NCI-H524 treated with DMSO at 0.1 percent for 48 hours (cell line): ENCODE measurements at regions not wholly inside any gene's neighbourhood (a gene's known extent, or its start where the extent isn't known, plus 50 kb on each side); places are given as distances from the start of the nearest gene placed in this dataset.

Source experiments
- DNase-seq: peaks from one replicate; lab custom pipeline; 2025; lab: John Stamatoyannopoulos, UW

DNA sequence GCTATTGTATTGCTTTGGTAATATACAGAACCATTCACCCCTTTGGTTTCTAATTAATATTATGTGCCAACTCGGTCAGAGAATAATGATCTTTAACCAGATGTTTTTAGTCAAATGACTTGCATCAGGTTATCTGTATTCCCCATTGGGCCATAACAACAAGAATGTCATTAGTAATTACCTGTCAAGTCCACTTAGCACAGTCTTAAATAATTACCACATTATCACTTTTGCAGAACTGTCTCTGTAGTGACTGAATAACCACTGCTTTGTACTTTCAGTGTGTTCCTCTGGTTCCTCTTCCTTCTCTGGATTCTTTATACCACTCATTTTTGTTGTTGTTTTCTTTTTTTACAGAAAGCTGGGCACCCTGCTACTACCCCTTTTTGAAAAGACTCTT, 257.7 kb upstream of the SPOCK3 start:
- DNase-seq, result no peak

- no peak for DNase-seq
Observed at GRCh38 chr4:167509551-167509950, 275.3 kb upstream of the SPOCK3 start.

DNA sequence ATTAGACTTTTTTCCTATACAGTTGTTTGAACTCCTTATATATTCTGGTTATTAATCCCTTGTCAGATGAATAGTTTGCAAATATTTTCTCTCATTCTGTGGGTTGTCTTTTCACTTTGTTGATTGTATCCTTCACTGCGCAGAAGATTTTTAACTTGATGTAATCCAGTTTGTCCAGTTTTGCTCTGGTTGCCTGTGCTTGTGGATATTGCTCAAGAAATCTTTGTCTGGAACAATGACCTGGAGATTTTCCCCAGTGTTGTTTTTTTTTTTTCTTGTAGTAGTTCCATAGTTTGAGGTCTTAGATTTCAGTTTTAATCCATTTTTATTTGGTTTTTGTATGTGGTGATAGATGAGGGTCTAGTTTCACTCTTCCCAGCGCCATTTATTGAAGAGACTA, 289.8 kb upstream of the SPOCK3 start:
- no peak for DNase-seq

- no peak for DNase-seq
Observed at GRCh38 chr4:167537761-167538160, 303.5 kb upstream of the SPOCK3 start.

DNA sequence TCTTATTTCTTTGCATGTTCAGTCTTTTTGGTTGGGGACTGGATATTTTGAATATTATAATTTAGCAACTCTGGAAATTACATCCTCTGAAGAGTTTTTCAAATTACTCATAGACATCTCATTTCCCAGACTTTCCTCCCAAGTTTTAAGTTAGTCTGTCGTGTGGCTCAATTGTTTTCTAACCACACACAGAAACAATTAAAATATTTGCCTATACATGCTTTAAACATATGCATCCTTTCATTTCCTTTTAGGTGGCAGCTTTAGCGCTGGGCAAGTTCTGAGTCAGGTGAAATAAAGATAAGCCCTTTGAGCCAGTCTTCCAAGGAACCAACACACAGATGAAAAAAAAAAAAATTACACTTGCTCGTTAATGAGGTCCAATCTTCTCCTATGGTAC, 307.0 kb upstream of the SPOCK3 start:
- no peak for DNase-seq

DNA sequence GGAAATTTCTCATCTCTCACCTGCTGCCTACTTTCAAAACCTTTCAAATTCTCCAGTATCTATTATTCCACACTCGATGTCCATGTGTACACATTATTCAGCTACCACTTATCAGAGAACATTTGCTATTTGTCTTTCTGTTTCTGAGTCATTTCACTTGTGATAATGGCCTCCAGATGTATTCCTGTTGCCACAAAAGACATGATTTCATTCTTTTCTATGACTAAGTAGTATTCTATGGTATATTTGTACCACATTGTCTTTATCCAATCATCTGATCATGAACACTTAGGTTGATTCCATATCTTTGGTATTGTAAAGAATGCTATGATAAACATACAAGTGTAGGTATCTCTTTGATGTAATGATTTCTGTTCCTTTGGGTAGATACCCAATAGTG, 310.1 kb upstream of the SPOCK3 start:
- DNase-seq, result no peak

- no peak for DNase-seq
Observed at GRCh38 chr4:167550021-167550420, 315.7 kb upstream of the SPOCK3 start.

DNA sequence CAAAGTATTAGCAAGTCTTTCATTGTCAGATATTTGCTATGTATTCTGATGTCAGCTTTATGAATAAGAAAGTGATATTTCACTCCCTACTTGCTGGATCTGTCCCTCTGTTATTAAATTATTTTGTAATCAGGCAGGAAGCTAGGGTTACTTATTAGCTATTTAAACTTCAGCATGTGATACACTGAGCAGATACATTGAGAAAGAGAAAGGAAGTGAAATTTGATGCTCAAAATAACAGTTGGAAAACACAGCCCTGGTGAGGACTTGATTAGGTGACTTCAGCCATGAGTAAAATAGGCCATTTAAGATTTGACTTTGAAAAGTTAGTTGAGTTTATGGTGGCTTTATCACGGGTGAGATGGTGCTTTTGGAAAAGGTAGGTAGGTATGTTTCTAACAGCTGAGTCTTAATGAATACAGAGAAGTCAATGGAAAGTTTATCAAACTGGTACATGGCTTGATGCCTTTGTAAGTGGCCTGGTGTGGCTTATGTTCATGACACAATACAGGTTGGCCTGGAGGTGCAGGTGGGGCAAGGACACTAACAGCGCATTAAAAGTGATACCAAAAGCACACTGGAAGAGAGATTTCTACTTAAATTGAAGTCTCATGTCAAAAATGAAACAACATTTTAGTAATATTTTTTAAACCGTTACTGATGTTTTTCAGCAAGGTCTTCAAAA, 321.2 kb upstream of the SPOCK3 start:
- no peak for DNase-seq

GRCh38 chr4:167578906-167579305, 344.6 kb upstream of the SPOCK3 start:
- DNase-seq, result no peak

DNA sequence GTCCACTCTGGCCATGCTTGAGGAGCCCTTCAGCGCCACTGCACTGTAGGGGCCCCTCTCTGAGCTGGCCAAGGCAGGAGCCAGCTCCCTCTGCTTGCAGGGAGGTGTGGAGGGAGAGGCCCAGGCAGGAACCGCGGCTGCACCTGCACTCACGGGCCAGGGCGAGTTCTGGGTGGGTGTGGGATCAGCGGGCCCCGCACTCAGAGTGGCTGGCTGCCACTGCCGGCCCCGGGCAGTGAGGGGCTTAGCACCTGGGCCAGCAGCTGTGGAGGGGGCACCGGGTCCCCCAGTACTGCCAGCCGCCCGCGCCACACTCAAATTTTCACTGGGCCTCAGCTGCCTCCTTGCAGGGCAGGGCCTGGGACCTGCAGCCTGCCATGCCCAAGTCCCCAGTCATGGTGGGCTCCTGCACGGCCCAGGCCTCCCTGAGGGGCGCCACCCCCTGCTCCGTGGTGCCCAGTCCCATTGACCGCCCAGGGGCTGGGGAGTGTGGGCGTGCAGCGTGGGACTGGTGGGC, 347.2 kb upstream of the SPOCK3 start:
- DNase-seq, result no peak

DNA sequence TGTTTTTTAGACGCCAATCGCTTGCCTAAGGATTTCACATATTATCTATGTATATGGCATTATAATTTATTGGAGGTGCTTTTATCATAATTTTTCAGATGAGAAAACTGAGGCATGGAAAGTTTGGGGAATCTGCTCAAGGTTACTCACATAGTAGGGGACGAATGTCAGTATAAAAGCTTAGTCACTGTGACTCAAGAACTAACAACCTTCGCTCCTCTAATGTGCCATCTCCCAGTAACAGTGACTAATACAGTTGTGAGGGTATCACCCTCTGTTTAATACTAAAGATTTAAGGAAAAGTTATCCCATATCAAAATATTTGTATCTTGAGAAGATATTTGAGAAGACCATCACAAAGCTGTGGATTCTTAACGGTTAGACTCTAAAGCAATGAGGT, 353.1 kb upstream of the SPOCK3 start:
- no peak for DNase-seq

DNA sequence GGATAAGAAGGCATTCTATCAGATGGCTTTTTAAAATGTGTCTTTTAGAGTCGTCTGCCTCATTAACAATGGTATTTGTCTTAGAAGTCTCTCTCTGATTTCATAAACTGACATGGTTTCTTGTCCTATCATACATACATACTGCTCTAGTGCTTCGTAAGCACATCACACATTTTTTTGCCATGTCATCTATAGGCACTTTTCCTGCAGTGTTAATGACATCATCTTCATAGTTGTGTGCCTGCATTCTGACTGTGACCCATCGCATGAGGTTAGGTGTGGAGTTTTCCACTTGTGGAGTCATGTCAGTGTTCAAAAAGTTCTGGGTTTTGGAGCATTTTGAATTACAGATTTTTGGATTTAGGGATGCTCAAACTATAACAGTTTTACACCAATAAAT, 361.6 kb upstream of the SPOCK3 start:
- no peak for DNase-seq

DNA sequence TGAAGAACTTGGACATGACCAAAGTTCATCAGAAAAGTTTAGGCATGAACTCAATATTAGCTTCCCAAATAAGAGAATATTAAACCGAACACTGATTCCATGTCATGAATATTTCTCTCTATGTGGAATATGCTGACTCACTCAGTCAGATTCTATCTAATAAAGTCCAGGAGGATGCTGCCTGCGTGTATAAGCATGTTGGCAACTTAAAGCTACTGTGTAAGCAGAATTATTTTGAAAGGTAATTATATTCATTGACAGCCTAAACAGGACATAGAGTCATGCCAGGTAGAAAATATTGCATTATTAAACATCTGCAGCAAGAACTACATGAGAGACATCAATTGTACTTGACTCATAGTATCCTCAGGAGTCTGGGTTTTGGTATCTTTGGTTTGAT, 367.9 kb upstream of the SPOCK3 start:
- no peak for DNase-seq

- DNase-seq, result no peak
Observed at GRCh38 chr4:167606551-167606950, 372.3 kb upstream of the SPOCK3 start.

DNA sequence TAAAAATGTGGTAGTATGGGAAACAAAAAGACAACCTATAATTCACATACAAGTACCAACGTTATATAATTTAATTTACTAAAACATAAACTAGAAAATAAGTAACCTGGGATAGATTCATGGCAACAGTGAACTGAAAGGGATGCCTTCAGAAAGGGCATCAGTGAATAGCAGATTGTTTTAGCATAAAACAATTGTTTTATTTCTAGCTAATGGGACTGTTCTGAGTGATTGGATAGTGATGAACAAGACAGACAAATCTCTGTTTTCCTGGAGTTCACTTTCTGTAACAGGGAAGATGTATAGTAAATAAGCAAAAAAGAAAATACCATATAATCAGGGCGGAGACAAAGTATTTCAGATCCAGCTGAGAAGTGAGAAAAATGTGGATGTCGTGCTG, 379.1 kb upstream of the SPOCK3 start:
- DNase-seq, result no peak

- no peak for DNase-seq
Observed at GRCh38 chr4:167614866-167615265, 380.6 kb upstream of the SPOCK3 start.

- no peak for DNase-seq
Observed at GRCh38 chr4:167616476-167616875, 382.2 kb upstream of the SPOCK3 start.

DNA sequence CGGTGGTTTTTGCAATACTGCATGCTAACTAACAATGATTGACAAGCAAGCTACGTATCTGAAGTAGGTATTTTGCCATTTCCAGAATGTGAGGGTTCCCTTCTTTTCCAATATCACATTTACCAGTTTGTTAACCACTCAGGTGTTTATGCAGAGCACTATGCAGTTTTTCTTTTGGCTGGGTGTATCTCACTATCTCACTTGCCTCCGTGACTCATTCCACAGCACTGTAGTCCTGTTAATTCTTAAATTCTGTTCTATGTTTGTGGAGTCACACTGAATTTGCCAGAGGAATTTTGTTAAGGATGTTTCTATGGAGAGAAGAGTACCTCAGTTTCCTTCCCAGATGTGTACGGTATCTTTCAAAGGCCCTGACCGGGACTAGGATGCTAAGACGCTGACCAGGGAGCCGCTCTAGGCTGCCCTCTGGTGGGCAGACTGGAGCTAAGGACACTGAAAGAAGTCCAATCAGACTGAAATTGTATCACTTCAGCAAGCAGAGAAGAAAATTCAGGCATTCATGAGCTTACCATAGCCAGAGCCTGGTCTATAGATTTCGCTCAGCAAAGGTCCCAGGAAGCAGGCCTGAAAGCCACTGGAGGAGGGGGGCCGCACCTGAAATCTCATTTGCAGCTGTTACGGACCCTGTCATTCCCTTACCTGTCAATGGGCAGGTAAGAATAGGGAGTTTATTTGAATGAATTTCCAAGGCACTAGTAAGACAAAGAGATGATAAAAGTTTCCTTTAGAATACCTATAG, 388.4 kb upstream of the SPOCK3 start:
- DNase-seq, result no peak

DNA sequence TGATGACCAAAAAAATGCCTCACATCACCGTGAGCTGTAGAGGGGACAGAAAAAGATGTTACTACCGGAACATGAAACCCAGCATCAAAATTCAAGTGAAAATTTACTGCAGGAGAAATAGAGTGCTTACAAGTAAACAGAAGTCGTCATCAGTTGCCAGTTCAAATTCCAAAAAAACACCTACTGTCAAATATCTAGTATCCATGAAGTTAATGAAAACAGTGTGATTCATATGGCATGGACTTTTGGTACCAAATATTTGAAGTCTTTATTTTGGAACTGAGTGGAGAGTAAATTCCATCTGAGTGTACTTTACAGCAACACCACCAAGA, 388.9 kb upstream of the SPOCK3 start:
- no peak for DNase-seq

DNA sequence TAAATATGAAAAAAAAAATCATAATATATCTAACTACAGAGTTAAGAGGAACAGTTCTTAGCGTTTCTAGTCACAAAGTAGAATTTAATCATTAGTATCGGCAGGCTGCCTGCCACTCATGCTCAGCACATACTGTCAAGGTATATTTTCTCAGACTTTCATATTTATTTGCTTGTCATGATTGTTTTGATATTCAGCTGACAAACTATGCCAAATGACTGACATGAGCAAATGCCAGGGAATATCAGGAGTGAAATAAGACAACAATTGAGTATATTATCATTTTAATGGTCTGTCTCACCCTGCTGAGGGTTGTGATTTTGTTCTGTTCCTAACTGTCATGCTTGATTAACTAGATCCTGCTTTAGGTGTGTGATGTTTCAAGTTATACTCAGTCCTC, 395.0 kb upstream of the SPOCK3 start:
- DNase-seq, result no peak

DNA sequence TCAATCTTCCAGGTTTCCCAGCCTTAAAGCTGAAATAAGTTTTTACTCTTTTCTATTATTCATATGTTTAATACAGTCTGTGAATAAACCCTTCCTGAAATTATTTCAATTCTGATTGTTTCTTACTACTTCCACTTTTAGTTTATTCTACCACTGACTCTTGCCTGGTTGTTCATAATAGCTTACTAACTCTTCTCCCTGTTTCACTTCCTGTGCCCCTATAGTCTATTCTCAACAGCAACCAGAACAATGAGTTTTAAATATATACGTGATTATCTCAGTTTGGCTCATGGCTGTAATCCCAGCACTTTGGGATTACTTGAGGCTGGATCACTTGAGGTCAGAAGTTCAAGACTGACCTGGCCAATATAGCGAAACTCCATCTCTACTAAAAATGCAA, 408.0 kb upstream of the SPOCK3 start:
- DNase-seq, result no peak

DNA sequence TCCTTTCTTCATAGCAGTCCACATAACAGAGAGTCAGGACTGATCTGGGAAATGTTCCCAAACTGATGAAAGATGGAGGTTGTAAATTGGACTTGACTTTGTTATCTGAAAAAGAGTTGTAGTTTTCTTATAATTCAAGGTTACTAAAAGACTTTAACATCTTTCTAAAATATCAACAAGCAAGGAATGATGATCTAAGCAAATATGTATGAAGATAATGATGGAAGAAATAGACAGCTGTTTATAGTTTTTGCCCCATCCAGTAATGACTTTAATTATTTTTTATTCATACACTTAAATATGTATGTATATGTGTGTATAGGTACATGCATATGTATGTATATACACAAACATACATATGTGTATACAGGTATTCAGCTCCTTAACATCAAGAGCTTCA, 411.1 kb upstream of the SPOCK3 start:
- DNase-seq, result no peak

DNA sequence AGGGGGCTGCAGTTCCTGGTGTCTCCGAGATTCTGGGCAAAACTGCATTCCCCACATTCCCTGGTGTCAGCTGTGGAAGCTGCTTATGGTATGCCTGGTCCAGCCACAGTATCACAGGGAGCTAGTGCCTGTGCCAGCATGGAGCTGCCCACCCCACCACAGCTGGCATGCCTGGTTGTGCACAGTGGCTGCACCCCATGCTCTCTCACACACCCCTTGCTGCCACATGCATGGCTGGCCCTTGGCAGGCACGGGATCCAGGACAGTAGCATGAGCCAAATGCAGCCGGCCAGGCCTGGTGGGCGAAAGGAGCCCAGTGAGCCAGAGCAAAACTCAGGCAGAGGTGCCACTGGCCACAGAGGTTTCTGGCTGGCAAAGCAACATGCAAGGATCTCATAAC, 418.0 kb upstream of the SPOCK3 start:
- no peak for DNase-seq

GRCh38 chr4:167688660-167689142, 403.6 kb upstream of the ANXA10 start:
- DNase-seq, result peak; percentile 42
